B cell (primary cell): ENCODE measurements at regions not wholly inside any gene's neighbourhood (a gene's known extent, or its start where the extent isn't known, plus 50 kb on each side); places are given as distances from the start of the nearest gene placed in this dataset.

ENCODE experiments used
- ATAC-seq: fragments of 200-7000 bp; cut with Tn5 transposase; one replicate; pipeline ENCODE4 v1.10.0; 2021; ENCODE audit warnings: low read depth, mild to moderate bottlenecking, moderate number of reproducible peaks, moderate library complexity
- CTCF ChIA-PET: fragments of 350-600 bp; sonication (Branson Sonifier 250); formaldehyde crosslinking; loops from one replicate; lab custom pipeline; 2021; ENCODE audit warnings: antibody characterized with exemption, inconsistent platforms; lab: Charles Lee
- POLR2A ChIA-PET: fragments of 350-600 bp; sonication (Branson Sonifier 250); formaldehyde crosslinking; loops from one replicate; lab custom pipeline; 2021; ENCODE audit warnings: antibody characterized with exemption; lab: Charles Lee
- DNase-seq: peaks from one replicate; pipeline ENCODE4 v3.0.0; 2013
- H2AFZ ChIP-seq: 2 replicates; pipeline ENCODE4 v1.6.1; 2012; ENCODE audit warnings: mild to moderate bottlenecking, low read depth, low read length; ENCODE audit not compliant: insufficient read depth, poor library complexity, severe bottlenecking
- H3K27ac ChIP-seq, 2 donors: 1 replicate in 1 of 2; 2 replicates in 1 of 2; pipeline ENCODE4 v1.5.1; 2012 to 2013; ENCODE audit warnings: low read length in 2 of 2, mild to moderate bottlenecking in 2 of 2, moderate library complexity in 1 of 2
- H3K27me3 ChIP-seq, 4 experiments: fragments of 200-600 bp in 1 of 4; sonication (generic) in 1 of 4; replicated peaks in 1 of 4; 1 replicate in 2 of 4; 2 replicates in 2 of 4; pipeline versions ENCODE4 v1.6.1 to v1.7.0; 2013 to 2016; ENCODE audit warnings: low read length in 3 of 4, mild to moderate bottlenecking in 2 of 4, mixed read lengths in 1 of 4, moderate library complexity in 1 of 4; ENCODE audit not compliant: insufficient read depth in 4 of 4, control insufficient read depth in 3 of 4; ENCODE audit errors: control extremely low read depth in 1 of 4
- H3K36me3 ChIP-seq, 2 experiments: replicated peaks in 1 of 2; 1 replicate in 1 of 2; 2 replicates in 1 of 2; pipeline versions ENCODE4 v1.6.1 to v1.7.1; 2013; ENCODE audit warnings: low read length in 1 of 2; ENCODE audit not compliant: insufficient read depth in 2 of 2, control insufficient read depth in 1 of 2; ENCODE audit errors: control extremely low read depth in 1 of 2, extremely low read depth in 1 of 2
- H3K4me1 ChIP-seq, 2 donors: fragments of 200-600 bp in 1 of 2; sonication (generic) in 1 of 2; 1 replicate in 1 of 2; 2 replicates in 1 of 2; pipeline versions ENCODE4 v1.5.1 to v1.6.1; 2013 to 2017; ENCODE audit warnings: low read length in 2 of 2; ENCODE audit not compliant: control insufficient read depth in 2 of 2, insufficient read depth in 2 of 2
- H3K4me2 ChIP-seq: replicated peaks from 2 replicates; pipeline ENCODE3; 2012; ENCODE audit warnings: mild to moderate bottlenecking, low read depth, low read length; ENCODE audit not compliant: poor library complexity, severe bottlenecking
- H3K4me3 ChIP-seq, 5 experiments: fragments of 200-600 bp in 1 of 5; sonication (generic) in 1 of 5; 1 replicate in 3 of 5; 2 replicates in 2 of 5; pipeline versions ENCODE4 v1.5.1 to v1.7.0; 2011 to 2016; ENCODE audit warnings: low read length in 4 of 5, mild to moderate bottlenecking in 4 of 5, low read depth in 2 of 5, control low read depth in 1 of 5, moderate library complexity in 1 of 5; ENCODE audit not compliant: insufficient read depth in 1 of 5; ENCODE audit errors: control extremely low read depth in 1 of 5, extremely low read depth in 1 of 5
- H3K79me2 ChIP-seq: fragments of 200-600 bp; sonication (generic); one replicate; pipeline ENCODE4 v1.6.0; 2016; ENCODE audit warnings: low read length; ENCODE audit not compliant: control insufficient read depth, insufficient read depth
- H3K9ac ChIP-seq: fragments of 200-600 bp; sonication (generic); 2 replicates; pipeline ENCODE4 v1.6.1; 2017; ENCODE audit warnings: mild to moderate bottlenecking, low read length, moderate library complexity
- H3K9me3 ChIP-seq, 3 donors: one replicate each; pipeline versions ENCODE4 v1.6.1 to v1.7.1; 2013; ENCODE audit warnings: low read length in 2 of 3; ENCODE audit not compliant: control insufficient read depth in 2 of 3, insufficient read depth in 1 of 3; ENCODE audit errors: control extremely low read depth in 1 of 3
- H4K20me1 ChIP-seq: 2 replicates; pipeline ENCODE4 v1.6.0; 2012; ENCODE audit warnings: mild to moderate bottlenecking, low read length; ENCODE audit not compliant: insufficient read depth, control insufficient read depth, poor library complexity, severe bottlenecking
- H3K27ac Mint-ChIP-seq: one replicate; pipeline ENCODE4 v1.8.0; 2021; ENCODE audit warnings: mixed read lengths
- H3K27me3 Mint-ChIP-seq: one replicate; pipeline ENCODE4 v1.8.0; 2021; ENCODE audit warnings: mixed read lengths
- H3K4me1 Mint-ChIP-seq: one replicate; pipeline ENCODE4 v1.8.0; 2021; ENCODE audit warnings: mixed read lengths
- H3K4me3 Mint-ChIP-seq: one replicate; pipeline ENCODE4 v1.8.0; 2021; ENCODE audit warnings: mixed read lengths
- H3K9me3 Mint-ChIP-seq: one replicate; pipeline ENCODE4 v1.8.0; 2022; ENCODE audit warnings: mixed read lengths; ENCODE audit not compliant: insufficient read depth
- EZH2 ChIP-seq: IDR thresholded peaks from 2 replicates; pipeline ENCODE4 v1.6.1; 2012; ENCODE audit warnings: borderline replicate concordance, low read depth, mild to moderate bottlenecking, moderate library complexity, low read length; ENCODE audit not compliant: insufficient read depth, poor library complexity, severe bottlenecking
- WGBS: methylation state at CpG from one replicate; pipeline ENCODE4 v1.1.5; 2013; ENCODE audit warnings: missing lambda C conversion rate; ENCODE audit not compliant: insufficient coverage; 5-methylcytosine and 5-hydroxymethylcytosine counted together
- intact Hi-C: fragments of 100-400 bp; cut with micrococcal nuclease; formaldehyde crosslinking; loops from one replicate; pipeline ENCODE4 v1.10.0; 2022
- TF ChIP-seq, protein P1 (sequence below): fragments of 200-600 bp; IDR thresholded peaks from one replicate; pipeline ENCODE4 v1.8.0; 2022; ENCODE audit warnings: antibody characterized with exemption, mild to moderate bottlenecking

- Mint-ChIP-seq H3K27me3 (peaks cover 3% of the 10 kb centered on the region), H3K9me3 (no peaks in the 10 kb centered on the region), H3K4me1 (no peaks in the 10 kb centered on the region), H3K4me3 (no peak overlapping the region), H3K27ac (no peak overlapping the region)
- Histone ChIP-seq H3K4me3 (no peak overlapping the region), H3K27me3 (no peaks in the 10 kb centered on the region), H3K4me2 (no peak overlapping the region), H4K20me1 (no peaks in the 10 kb centered on the region), H2AFZ (no peak overlapping the region), H3K9me3 (no peaks in the 10 kb centered on the region), H3K9ac (no peak overlapping the region), H3K79me2 (no peaks in the 10 kb centered on the region), H3K4me1 (no peaks in the 10 kb centered on the region), H3K27ac (no peak overlapping the region), H3K36me3 (no peaks in the 10 kb centered on the region)
- DNase-seq = no peak
- WGBS = 100% methylated on average over 2 of the region's 4 CpGs
- ATAC-seq = no peak
- TF ChIP-seq EZH2 = no peak
- intact Hi-C loops = no loop called here
- CTCF ChIA-PET = no interaction called here
- POLR2A ChIA-PET = no interaction called here
These were observed 462.9 kb upstream of the MARCKS start for GRCh38 chr6:113394216-113394615.

- Histone ChIP-seq H3K9me3 (no peaks in the 10 kb centered on the region), H3K4me1 (no peaks in the 10 kb centered on the region), H3K36me3 (no peaks in the 10 kb centered on the region), H2AFZ (no peak overlapping the region), H3K27ac (no peak overlapping the region), H4K20me1 (no peaks in the 10 kb centered on the region), H3K4me2 (no peak overlapping the region), H3K4me3 (no peak overlapping the region), H3K27me3 (no peaks in the 10 kb centered on the region), H3K79me2 (no peaks in the 10 kb centered on the region), H3K9ac (no peak overlapping the region)
- Mint-ChIP-seq H3K4me1 (no peaks in the 10 kb centered on the region), H3K9me3 (no peaks in the 10 kb centered on the region), H3K4me3 (no peak overlapping the region), H3K27ac (no peak overlapping the region), H3K27me3 (no peaks in the 10 kb centered on the region)
- intact Hi-C loops = no loop called here
- DNase-seq (no peak), ATAC-seq (no peak)
- POLR2A ChIA-PET = no interaction called here
- CTCF ChIA-PET = no interaction called here
- TF ChIP-seq, protein P1, sequence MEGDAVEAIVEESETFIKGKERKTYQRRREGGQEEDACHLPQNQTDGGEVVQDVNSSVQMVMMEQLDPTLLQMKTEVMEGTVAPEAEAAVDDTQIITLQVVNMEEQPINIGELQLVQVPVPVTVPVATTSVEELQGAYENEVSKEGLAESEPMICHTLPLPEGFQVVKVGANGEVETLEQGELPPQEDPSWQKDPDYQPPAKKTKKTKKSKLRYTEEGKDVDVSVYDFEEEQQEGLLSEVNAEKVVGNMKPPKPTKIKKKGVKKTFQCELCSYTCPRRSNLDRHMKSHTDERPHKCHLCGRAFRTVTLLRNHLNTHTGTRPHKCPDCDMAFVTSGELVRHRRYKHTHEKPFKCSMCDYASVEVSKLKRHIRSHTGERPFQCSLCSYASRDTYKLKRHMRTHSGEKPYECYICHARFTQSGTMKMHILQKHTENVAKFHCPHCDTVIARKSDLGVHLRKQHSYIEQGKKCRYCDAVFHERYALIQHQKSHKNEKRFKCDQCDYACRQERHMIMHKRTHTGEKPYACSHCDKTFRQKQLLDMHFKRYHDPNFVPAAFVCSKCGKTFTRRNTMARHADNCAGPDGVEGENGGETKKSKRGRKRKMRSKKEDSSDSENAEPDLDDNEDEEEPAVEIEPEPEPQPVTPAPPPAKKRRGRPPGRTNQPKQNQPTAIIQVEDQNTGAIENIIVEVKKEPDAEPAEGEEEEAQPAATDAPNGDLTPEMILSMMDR = no peak
- no peak for TF ChIP-seq EZH2
- no CpG with 5 or more reads among the region's 2 CpGs for WGBS
These were observed 462.4 kb upstream of the MARCKS start for GRCh38 chr6:113394729-113395128.
